Thoracic aorta (tissue), 2 donors: ENCODE measurements at regions not wholly inside any gene's neighbourhood (a gene's known extent, or its start where the extent isn't known, plus 50 kb on each side); places are given as distances from the start of the nearest gene placed in this dataset.
A peak's percentile ranks its signal among the peaks of the same experiment; 100 is the strongest.

Experiments used
- ATAC-seq: fragments of 150-250 bp; one replicate; pipeline ENCODE4 v1.8.0; 2017; ENCODE audit warnings: low read depth; ENCODE audit not compliant: insufficient number of reproducible peaks, low FRiP score
- DNase-seq: peaks from one replicate; pipeline ENCODE4 v3.0.0-alpha.2; 2020; ENCODE audit warnings: low spot score
- H3K27ac ChIP-seq, 2 donors: fragments of 200-600 bp; sonication (generic); 1 replicate in 1 of 2; 2 replicates in 1 of 2; pipeline ENCODE4 v1.5.1; 2016; ENCODE audit warnings: mild to moderate bottlenecking in 2 of 2, moderate library complexity in 2 of 2
- H3K27me3 ChIP-seq: fragments of 200-600 bp; sonication (generic); replicated peaks from 2 replicates; pipeline ENCODE4 v1.6.0; 2016; ENCODE audit warnings: mild to moderate bottlenecking; ENCODE audit not compliant: insufficient read depth
- H3K36me3 ChIP-seq: fragments of 200-600 bp; sonication (generic); one replicate; pipeline ENCODE4 v1.5.1; 2016
- H3K4me1 ChIP-seq, 2 donors: fragments of 200-600 bp; sonication (generic); 1 replicate in 1 of 2; 2 replicates in 1 of 2; pipeline versions ENCODE4 v1.5.1 to v1.6.0; 2016; ENCODE audit warnings: low read depth in 2 of 2, mild to moderate bottlenecking in 1 of 2; ENCODE audit not compliant: control insufficient read depth in 1 of 2
- H3K4me3 ChIP-seq: fragments of 200-600 bp; sonication (generic); 2 replicates; pipeline ENCODE4 v1.5.1; 2016; ENCODE audit warnings: mild to moderate bottlenecking
- H3K9me3 ChIP-seq: fragments of 200-600 bp; sonication (generic); 2 replicates; pipeline ENCODE4 v1.5.1; 2016
- TF ChIP-seq, protein P1 (sequence below): fragments of 200-600 bp; sonication (generic); IDR thresholded peaks from one replicate; pipeline ENCODE4 v1.5.1; 2019; ENCODE audit warnings: antibody characterized with exemption

DNA sequence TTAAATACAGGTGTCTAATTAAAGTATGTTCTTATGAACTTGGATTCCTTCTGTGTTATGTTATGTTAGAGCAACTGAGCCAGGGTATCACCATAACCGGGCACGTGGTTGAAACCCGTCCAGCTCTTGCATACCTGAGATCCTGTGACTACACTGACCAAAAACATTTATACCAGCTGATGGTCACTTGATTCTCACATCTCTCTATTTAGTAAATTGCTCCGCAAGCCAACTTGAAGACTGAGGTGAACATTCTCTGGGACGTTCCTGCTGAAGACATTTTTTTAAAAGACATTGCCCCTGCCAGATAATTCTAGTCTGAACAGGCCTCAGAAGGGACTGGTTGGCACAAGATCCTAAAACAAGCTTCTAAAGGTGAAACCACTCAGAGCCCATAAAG is 550.0 kb upstream of the DIPK2B start:
- Histone ChIP-seq H3K9me3 (no peaks in the 10 kb centered on the region), H3K4me1 (peaks cover 4 to 17% of the 10 kb centered on the region in 2 donors), H3K27me3 (no peaks in the 10 kb centered on the region), H3K27ac (peak overlapping the region in 1 of 2 donors; percentile 12), H3K36me3 (no peaks in the 10 kb centered on the region), H3K4me3 (no peak overlapping the region)
- TF ChIP-seq, protein P1, sequence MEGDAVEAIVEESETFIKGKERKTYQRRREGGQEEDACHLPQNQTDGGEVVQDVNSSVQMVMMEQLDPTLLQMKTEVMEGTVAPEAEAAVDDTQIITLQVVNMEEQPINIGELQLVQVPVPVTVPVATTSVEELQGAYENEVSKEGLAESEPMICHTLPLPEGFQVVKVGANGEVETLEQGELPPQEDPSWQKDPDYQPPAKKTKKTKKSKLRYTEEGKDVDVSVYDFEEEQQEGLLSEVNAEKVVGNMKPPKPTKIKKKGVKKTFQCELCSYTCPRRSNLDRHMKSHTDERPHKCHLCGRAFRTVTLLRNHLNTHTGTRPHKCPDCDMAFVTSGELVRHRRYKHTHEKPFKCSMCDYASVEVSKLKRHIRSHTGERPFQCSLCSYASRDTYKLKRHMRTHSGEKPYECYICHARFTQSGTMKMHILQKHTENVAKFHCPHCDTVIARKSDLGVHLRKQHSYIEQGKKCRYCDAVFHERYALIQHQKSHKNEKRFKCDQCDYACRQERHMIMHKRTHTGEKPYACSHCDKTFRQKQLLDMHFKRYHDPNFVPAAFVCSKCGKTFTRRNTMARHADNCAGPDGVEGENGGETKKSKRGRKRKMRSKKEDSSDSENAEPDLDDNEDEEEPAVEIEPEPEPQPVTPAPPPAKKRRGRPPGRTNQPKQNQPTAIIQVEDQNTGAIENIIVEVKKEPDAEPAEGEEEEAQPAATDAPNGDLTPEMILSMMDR, result no peak
- DNase-seq, result no peak
- ATAC-seq, result no peak

DNA sequence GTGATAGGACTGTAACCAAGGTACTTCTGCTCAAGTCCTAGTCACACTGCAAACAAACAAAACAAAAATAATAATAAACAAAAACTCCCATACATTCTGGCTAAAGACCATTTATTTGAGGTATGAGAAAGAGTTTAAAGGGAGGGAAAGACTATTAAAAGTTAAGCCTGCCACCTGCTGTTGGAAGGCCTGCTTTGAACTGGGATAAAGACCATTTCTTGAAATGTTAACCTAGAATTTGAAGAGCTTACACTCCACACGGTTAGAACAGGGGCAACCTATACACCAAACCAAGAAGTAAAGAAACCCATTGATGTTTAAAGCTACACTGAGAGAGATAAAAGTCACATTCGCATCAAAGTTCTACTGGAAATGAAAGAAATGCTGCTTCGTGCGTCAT is 548.7 kb upstream of the DIPK2B start:
- Histone ChIP-seq H3K27ac (peak overlapping the region in 1 of 2 donors; percentile 8), H3K4me3 (no peak overlapping the region), H3K27me3 (no peaks in the 10 kb centered on the region), H3K4me1 (peaks cover 4 to 17% of the 10 kb centered on the region in 2 donors), H3K36me3 (no peaks in the 10 kb centered on the region), H3K9me3 (no peaks in the 10 kb centered on the region)
- no peak for ATAC-seq
- TF ChIP-seq, protein P1, result no peak
- no peak for DNase-seq

DNA sequence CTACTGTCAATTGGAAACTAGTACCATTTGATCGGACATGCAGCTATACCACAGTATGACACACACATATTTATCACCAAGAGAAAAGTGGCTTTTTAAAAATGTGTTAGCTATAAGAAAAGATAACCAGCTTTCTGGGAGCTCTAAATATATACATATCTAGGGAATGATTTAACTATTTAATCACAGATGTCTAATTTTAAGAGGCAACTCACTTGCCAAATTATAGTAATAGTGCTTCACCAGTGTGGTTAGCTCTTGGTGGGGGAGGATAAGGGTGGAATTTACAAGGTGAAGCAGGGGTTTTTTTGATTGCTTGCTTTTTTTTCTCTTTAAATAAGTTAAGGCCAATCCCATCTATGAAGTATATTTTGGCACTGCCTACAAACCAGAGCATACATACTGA is 547.7 kb upstream of the DIPK2B start:
- ATAC-seq, result no peak
- H3K36me3 ChIP-seq, result no peaks in the 10 kb centered on the region

DNA sequence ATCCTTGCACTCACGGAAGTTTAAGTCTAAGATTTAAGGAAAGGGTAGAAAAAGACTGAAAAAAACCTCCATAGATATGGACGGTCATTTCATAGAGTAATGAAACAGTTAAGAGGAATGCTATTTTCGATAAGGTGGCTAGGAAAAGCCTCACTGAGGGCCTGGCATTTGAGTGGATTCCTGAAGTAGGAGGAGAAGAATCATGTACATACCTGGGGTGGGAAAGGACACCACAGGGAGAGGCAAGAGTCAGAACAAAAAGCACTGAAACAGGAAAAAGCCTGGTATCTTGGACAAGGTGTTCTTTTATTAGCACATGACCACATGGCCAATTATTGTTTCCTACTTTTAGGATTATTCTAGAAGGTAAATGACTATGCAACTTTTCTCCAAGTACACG is 547.2 kb upstream of the DIPK2B start:
- ATAC-seq, result no peak
- peaks cover 4 to 17% of the 10 kb centered on the region in 2 donors for H3K4me1 ChIP-seq
- H3K9me3 ChIP-seq, result no peaks in the 10 kb centered on the region
- H3K27me3 ChIP-seq, result no peaks in the 10 kb centered on the region
- TF ChIP-seq, protein P1, result no peak
- no peak overlapping the region for H3K4me3 ChIP-seq
- H3K36me3 ChIP-seq, result no peaks in the 10 kb centered on the region
- no peak for DNase-seq
- no peak overlapping the region for H3K27ac ChIP-seq

More for the DNA sequence above, 547.7 kb upstream of the DIPK2B start:
- Histone ChIP-seq H3K27ac (no peak overlapping the region), H3K9me3 (no peaks in the 10 kb centered on the region), H3K4me1 (peaks cover 4 to 17% of the 10 kb centered on the region in 2 donors), H3K27me3 (no peaks in the 10 kb centered on the region), H3K4me3 (no peak overlapping the region)
- no peak for DNase-seq
- TF ChIP-seq, protein P1, result no peak

DNA sequence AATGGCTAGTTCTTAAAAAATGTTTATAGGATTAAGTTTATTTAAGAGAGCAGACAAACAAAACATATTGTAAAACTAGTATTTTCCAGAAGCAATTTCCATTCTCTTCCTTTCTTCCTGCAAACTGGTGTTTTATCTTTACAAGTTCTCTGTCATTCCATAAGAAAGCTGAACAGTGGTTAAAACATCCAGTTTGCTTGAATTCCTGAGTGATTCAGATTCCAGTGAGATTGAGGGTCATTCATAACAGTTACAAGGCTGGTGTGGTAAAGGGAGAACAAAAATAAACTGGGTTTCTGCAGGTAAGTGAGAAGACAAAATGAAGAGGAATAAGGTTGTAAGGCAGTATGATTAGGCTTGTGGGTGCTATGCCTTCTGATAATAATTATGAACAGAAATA is 544.8 kb upstream of the DIPK2B start:
- no peak overlapping the region for H3K4me3 ChIP-seq

More for the DNA sequence above, 544.8 kb upstream of the DIPK2B start:
- Histone ChIP-seq H3K27me3 (no peaks in the 10 kb centered on the region), H3K36me3 (no peaks in the 10 kb centered on the region), H3K4me1 (peaks cover 0 to 9% of the 10 kb centered on the region in 2 donors), H3K9me3 (no peaks in the 10 kb centered on the region), H3K27ac (no peak overlapping the region)
- no peak for ATAC-seq
- TF ChIP-seq, protein P1, result no peak
- no peak for DNase-seq
